Stomach (tissue), 8 donors: ENCODE measurements at regions not wholly inside any gene's neighbourhood (a gene's known extent, or its start where the extent isn't known, plus 50 kb on each side); places are given as distances from the start of the nearest gene placed in this dataset.

ENCODE experiments used
- DNase-seq, 2 donors: peaks; one replicate each; pipeline versions ENCODE4 v3.0.0 to v3.0.0-alpha.2; 2013 to 2019
- H3K27ac ChIP-seq, 5 donors: fragments of 200-600 bp in 4 of 5; sonication (generic) in 4 of 5; one replicate each; pipeline ENCODE4 v1.5.1; 2013 to 2019; ENCODE audit warnings: mild to moderate bottlenecking in 1 of 5, moderate library complexity in 1 of 5
- H3K27me3 ChIP-seq, 3 donors: fragments of 200-600 bp; sonication (generic); one replicate each; pipeline ENCODE4 v1.5.1; 2017 to 2019; ENCODE audit warnings: mixed run types in 1 of 3
- H3K36me3 ChIP-seq, 4 donors: fragments of 200-600 bp; sonication (generic); 1 replicate in 3 of 4; 2 replicates in 1 of 4; pipeline ENCODE4 v1.5.1; 2016 to 2019
- H3K4me1 ChIP-seq, 4 donors: fragments of 200-600 bp; sonication (generic); one replicate each; pipeline ENCODE4 v1.5.1; 2016 to 2019
- H3K4me3 ChIP-seq, 4 donors: fragments of 200-600 bp; sonication (generic) in 3 of 4; one replicate each; pipeline ENCODE4 v1.5.1; 2016 to 2019; ENCODE audit warnings: mild to moderate bottlenecking in 1 of 4
- H3K9me3 ChIP-seq, 4 donors: fragments of 200-600 bp; sonication (generic); one replicate each; pipeline ENCODE4 v1.5.1; 2016 to 2019
- CTCF ChIP-seq, 7 experiments: fragments of 450-650 bp in 4 of 7; fragments of 200-600 bp in 3 of 7; sonication (generic) in 3 of 7; IDR thresholded peaks; one replicate each; pipeline ENCODE4 v1.5.1; 2016 to 2019; ENCODE audit warnings: antibody characterized with exemption in 7 of 7, control low read depth in 2 of 7, mild to moderate bottlenecking in 1 of 7
- EP300 ChIP-seq: sonication (generic); formaldehyde crosslinking; IDR thresholded peaks from one replicate; pipeline ENCODE4 v1.6.1; 2017; ENCODE audit warnings: antibody characterized with exemption
- POLR2A ChIP-seq, 4 donors: fragments of 450-650 bp; IDR thresholded peaks; one replicate each; pipeline ENCODE4 v1.6.1; 2016; ENCODE audit warnings: antibody characterized with exemption in 4 of 4, control low read depth in 2 of 4, mild to moderate bottlenecking in 1 of 4, moderate library complexity in 1 of 4
- POLR2AphosphoS5 ChIP-seq, 3 donors: sonication (generic); formaldehyde crosslinking; IDR thresholded peaks; one replicate each; pipeline ENCODE4 v1.6.1; 2016; ENCODE audit warnings: antibody characterized with exemption in 3 of 3
- WGBS, 5 donors: extraction: QIAGEN DNeasy Blood & Tissue Kit in 3 of 5; methylation state at CpG; one replicate each; pipeline versions ENCODE4 v1.1.5 to v1.1.7; 2013 to 2018; 5-methylcytosine and 5-hydroxymethylcytosine counted together
- intact Hi-C: fragments of 100-400 bp; cut with DNase I; formaldehyde crosslinking; loops from one replicate; pipeline ENCODE4 v1.15.1; 2023; ENCODE audit warnings: low total_unique reads
- donor health status: healthy with polysubstance abuse.
- donor health status: Bipolar disorder and iron deficiency.
- donor health status: healthy.

GRCh38 chr16:55192734-55193133, 131.3 kb upstream of the IRX6 start:
- Histone ChIP-seq H3K9me3 (peaks cover 0 to 9% (median 9%) of the 10 kb centered on the region in 4 donors), H3K27ac (no peak overlapping the region), H3K36me3 (no peaks in the 10 kb centered on the region), H3K4me3 (no peak overlapping the region), H3K27me3 (peaks cover 0 to 27% (median 9%) of the 10 kb centered on the region in 3 donors), H3K4me1 (no peaks in the 10 kb centered on the region)
- TF ChIP-seq POLR2AphosphoS5 (IDR thresholded peaks at IDR 0.05) (no peak), EP300 (no peak), CTCF (IDR thresholded peaks at IDR 0.05) (no peak), POLR2A (IDR thresholded peaks at IDR 0.05) (no peak)
- no peak for DNase-seq
- intact Hi-C loops: no loop called here

- no peaks in the 10 kb centered on the region for H3K4me1 ChIP-seq
- TF ChIP-seq POLR2AphosphoS5 (IDR thresholded peaks at IDR 0.05) (no peak), POLR2A (IDR thresholded peaks at IDR 0.05) (no peak), CTCF (IDR thresholded peaks at IDR 0.05) (no peak), EP300 (no peak)
These were observed 120.4 kb upstream of the IRX6 start for GRCh38 chr16:55203570-55203969.

GRCh38 chr16:55204069-55204468, 119.9 kb upstream of the IRX6 start:
- Histone ChIP-seq H3K36me3 (no peaks in the 10 kb centered on the region), H3K27me3 (peaks cover 0 to 8% (median 0%) of the 10 kb centered on the region in 3 donors), H3K9me3 (no peaks in the 10 kb centered on the region), H3K27ac (no peak overlapping the region), H3K4me1 (no peaks in the 10 kb centered on the region), H3K4me3 (no peak overlapping the region)
- intact Hi-C loops: no loop called here
- WGBS, 5 donors: 24 to 38% (median 31%) methylated on average over 1 of the region's 1 CpG
- no peak for DNase-seq
- TF ChIP-seq EP300 (no peak), CTCF (IDR thresholded peaks at IDR 0.05) (no peak), POLR2A (IDR thresholded peaks at IDR 0.05) (no peak), POLR2AphosphoS5 (IDR thresholded peaks at IDR 0.05) (no peak)

More at GRCh38 chr16:55203570-55203969, 120.4 kb upstream of the IRX6 start:
- H3K36me3 ChIP-seq: no peaks in the 10 kb centered on the region
- intact Hi-C loops: no loop called here
- no peaks in the 10 kb centered on the region for H3K9me3 ChIP-seq
- DNase-seq: no peak
- no peak overlapping the region for H3K27ac ChIP-seq
- H3K4me3 ChIP-seq: no peak overlapping the region
- peaks cover 0 to 8% (median 0%) of the 10 kb centered on the region in 3 donors for H3K27me3 ChIP-seq
- WGBS, 5 donors: 71 to 82% (median 80%) methylated on average over 9 of the region's 9 CpGs

- peaks cover 0 to 8% (median 0%) of the 10 kb centered on the region in 3 donors for H3K27me3 ChIP-seq
- H3K4me1 ChIP-seq: no peaks in the 10 kb centered on the region
- intact Hi-C loops: no loop called here
- no peak overlapping the region for H3K27ac ChIP-seq
- H3K36me3 ChIP-seq: no peaks in the 10 kb centered on the region
- 60 to 83% (median 67%) methylated on average over 2 of the region's 2 CpGs for WGBS, 5 donors
- no peak overlapping the region for H3K4me3 ChIP-seq
- H3K9me3 ChIP-seq: no peaks in the 10 kb centered on the region
- TF ChIP-seq CTCF (IDR thresholded peaks at IDR 0.05) (no peak), POLR2A (IDR thresholded peaks at IDR 0.05) (no peak), POLR2AphosphoS5 (IDR thresholded peaks at IDR 0.05) (no peak), EP300 (no peak)
- DNase-seq: no peak
These were observed 119.1 kb upstream of the IRX6 start for GRCh38 chr16:55204923-55205322.
